Tibial nerve (tissue), 3 donors: ENCODE measurements at regions not wholly inside any gene's neighbourhood (a gene's known extent, or its start where the extent isn't known, plus 50 kb on each side); places are given as distances from the start of the nearest gene placed in this dataset.

Experiments used
- CTCF ChIP-seq, 5 experiments: fragments of 200-600 bp in 3 of 5; fragments of 450-650 bp in 2 of 5; sonication (generic) in 3 of 5; IDR thresholded peaks; one replicate each; pipeline ENCODE4 v1.5.1; 2016 to 2019; ENCODE audit warnings: antibody characterized with exemption in 5 of 5, mild to moderate bottlenecking in 3 of 5, moderate library complexity in 2 of 5
- POLR2A ChIP-seq, 2 donors: fragments of 450-650 bp; IDR thresholded peaks; one replicate each; pipeline ENCODE4 v1.6.1; 2017; ENCODE audit warnings: antibody characterized with exemption in 2 of 2, mild to moderate bottlenecking in 2 of 2, moderate library complexity in 2 of 2

DNA sequence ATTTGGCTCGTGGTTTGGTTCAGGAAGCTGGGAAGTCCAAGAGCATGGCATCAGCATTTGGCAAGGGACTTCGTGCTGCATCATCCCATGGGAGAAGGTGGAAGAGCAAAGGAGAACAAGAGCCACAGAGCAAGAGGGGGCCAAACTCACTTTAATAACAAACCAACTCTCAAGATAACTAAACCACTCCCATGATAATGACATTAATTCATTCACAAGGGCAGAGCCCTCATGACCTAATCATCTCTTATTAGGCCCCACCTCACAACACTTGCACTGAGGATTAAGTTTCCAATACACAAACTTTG lies 113.4 kb upstream of the ATXN3L start:
- TF ChIP-seq POLR2A (IDR thresholded peaks at IDR 0.05): no peak
- TF ChIP-seq CTCF (IDR thresholded peaks at IDR 0.05): no peak
